Hypothalamus (tissue), 51 donors: ENCODE measurements at regions not wholly inside any gene's neighbourhood (a gene's known extent, or its start where the extent isn't known, plus 50 kb on each side); places are given as distances from the start of the nearest gene placed in this dataset.
"Not testable (repeated sequence)": the region's sequence is repeated elsewhere in the genome, so short reads cannot be mapped to it uniquely, and the experiment has no call there.

ENCODE experiments used
- DNase-seq, 51 donors: peaks; one replicate each; lab custom pipeline; 2025; lab: John Stamatoyannopoulos, UW

- DNase-seq, result no peak
Measured at GRCh38 chr13:62171697-62172096, 756.0 kb upstream of the PCDH20 start.

- no peak for DNase-seq
Measured at GRCh38 chr13:62168891-62169290, 753.2 kb upstream of the PCDH20 start.

DNA sequence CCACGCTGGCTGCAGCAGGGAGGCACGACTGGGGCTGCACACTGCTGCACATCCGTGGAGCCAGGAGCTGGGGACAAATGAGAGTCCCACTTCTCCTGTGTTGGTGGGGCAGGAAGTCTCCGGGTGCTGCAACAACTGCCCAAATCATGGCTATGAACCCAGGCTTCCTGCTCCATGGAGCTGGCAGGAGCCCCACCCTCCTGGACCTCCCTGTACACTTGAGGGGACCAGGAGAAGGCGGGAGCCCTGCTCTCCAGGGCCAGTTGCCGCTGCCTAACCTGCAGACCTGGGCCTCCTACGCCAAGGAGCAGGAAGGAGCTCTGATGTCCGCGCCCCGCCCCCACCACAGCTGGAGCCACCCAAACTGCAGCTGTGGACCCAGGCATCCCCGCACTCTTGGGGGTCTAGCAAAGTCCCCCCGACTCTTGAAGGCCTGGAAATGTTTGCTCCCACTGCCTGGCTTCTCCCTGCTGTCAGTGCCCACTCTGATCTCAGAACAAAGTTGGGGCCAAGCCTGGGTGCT is 752.1 kb upstream of the PCDH20 start:
- no peak for DNase-seq

GRCh38 chr13:62162860-62163259 is 747.2 kb upstream of the PCDH20 start:
- DNase-seq, result no peak

- no peak for DNase-seq
Measured at GRCh38 chr13:62158520-62158919, 742.9 kb upstream of the PCDH20 start.

- DNase-seq, result not testable (repeated sequence)
Measured at GRCh38 chr13:62151724-62152123, 736.1 kb upstream of the PCDH20 start.

GRCh38 chr13:62142048-62142447 is 726.4 kb upstream of the PCDH20 start:
- no peak for DNase-seq

DNA sequence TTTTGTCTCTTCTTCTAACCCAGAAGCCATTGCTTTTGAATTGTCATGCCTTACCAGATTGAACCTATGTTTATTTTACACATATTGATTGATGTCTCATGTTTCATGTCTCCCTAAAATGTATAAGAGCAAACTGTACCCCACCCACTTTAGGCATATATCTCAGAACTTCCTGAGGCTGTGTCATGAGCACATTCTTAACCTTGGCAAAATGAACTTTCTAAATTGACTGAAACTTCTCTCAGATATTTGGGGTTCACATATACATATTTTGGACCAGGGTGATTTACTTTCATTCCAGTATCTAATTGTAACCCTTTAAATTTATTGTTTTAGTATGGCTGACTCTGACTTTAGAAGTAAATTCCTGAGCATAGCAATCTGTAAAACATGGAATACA is 723.9 kb upstream of the PCDH20 start:
- no peak for DNase-seq

- DNase-seq, result no peak
Measured at GRCh38 chr13:62137629-62138405, 722.2 kb upstream of the PCDH20 start.

GRCh38 chr13:62131604-62132003 is 716.0 kb upstream of the PCDH20 start:
- no peak for DNase-seq

DNA sequence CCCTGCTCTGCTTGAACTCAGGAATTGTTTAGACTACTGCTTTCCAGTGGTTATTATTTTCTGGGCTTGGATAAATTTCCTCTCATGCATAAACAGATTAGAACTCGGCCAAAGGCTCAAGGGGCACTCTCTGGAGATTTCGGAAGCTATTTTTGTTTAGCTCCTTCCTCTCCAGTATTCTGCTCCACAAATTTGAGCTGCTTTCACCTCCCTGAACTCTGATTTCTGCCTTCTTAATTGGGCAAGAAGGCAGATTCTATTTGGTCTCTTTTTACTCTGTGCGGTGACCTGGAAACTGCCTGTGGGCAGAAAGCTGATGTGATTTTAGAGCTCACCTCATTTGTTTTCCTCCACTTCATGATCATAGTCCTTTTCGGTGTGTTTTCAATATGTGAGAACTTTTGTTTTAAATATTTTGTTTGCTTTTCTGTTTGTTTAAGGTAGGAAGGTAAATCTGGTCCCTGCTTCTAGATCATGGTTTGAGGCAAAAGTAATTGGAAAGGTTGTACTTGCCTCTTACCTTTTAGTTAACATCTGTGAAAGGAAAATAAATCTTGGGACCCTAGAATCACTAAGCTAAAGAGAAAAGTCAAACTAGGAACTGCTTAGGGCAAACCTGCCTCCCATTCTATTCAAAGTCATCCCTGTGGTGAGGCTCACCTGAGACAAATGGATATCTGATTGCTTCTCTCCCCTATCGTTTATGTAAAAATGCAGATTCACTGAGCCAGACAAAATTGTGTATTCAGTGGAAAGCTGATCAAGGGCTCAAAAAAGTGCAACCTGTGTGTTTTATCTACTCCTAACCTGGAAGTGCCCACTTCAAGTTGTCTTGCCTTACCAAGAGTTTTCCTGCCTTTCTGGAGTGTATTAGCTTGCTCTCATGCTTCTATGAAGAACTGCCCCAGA is 714.7 kb upstream of the PCDH20 start:
- DNase-seq, result no peak

GRCh38 chr13:62129000-62129551 is 713.4 kb upstream of the PCDH20 start:
- DNase-seq, result no peak

GRCh38 chr13:62126400-62126799 is 710.8 kb upstream of the PCDH20 start:
- DNase-seq, result no peak

- DNase-seq, result no peak
Measured at GRCh38 chr13:62125451-62125850, 709.8 kb upstream of the PCDH20 start.

GRCh38 chr13:62123409-62123808 is 707.8 kb upstream of the PCDH20 start:
- no peak for DNase-seq

DNA sequence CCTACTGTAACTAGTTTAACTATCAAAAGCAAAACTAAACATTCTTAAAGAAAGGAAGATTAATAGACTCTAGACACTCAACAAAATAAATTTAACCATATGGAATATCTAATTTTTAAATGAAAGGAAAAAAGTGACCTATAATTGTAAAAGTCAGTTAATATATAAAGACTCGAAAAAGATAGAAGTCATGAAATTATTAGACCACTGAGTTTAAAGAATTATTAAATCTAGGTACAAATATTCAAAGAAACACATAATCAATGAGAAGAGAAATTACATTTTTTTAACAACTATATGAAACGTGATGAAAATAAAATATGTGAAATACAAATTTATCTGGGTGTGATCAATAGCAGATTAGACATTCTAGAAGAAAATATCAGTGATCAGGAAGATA is 706.8 kb upstream of the PCDH20 start:
- DNase-seq, result no peak

DNA sequence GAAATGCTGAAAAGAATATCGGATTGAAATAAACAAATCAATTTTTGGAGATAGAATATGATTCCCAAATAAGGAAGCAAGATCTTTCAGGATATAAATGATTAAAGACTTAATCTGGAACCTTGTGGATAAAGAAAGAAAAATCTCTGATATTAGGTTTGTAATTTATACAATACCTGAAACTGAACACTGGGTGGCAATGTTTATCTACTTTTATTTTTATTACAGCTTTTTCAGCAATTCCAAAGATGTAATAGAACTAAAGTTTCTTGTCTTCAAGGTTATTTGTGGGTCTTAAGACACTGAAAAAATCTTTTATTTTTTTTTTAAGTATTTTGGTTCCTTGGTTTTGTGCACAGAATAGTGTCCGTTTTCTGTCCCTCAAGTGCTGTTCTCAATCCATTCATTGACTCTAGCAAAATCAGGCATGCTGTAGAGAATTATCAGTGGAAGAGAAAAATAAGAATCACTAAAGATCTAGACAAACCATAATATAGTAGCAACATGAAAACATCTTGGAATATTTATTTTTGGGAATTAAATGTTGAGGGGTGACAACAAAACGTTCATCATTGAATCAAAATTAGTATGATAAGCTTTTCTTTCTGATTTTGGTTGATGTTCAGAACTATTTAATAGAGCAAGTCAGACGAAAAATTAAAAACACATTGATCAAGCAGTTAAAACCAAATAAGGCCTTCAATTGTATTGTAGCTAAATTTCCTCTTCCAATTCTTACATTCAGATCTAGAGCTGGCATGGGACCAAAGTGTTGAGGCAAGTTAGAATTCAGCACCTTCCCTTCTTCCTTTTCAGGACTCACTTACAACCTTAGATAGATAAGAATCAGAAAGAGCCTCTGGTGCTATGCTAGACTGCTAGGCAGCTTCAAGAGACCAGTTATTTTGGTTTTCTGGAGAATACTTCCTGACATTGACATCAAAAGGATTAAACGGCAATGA is 704.4 kb upstream of the PCDH20 start:
- DNase-seq, result no peak

GRCh38 chr13:62115831-62116230 is 700.2 kb upstream of the PCDH20 start:
- DNase-seq, result no peak

DNA sequence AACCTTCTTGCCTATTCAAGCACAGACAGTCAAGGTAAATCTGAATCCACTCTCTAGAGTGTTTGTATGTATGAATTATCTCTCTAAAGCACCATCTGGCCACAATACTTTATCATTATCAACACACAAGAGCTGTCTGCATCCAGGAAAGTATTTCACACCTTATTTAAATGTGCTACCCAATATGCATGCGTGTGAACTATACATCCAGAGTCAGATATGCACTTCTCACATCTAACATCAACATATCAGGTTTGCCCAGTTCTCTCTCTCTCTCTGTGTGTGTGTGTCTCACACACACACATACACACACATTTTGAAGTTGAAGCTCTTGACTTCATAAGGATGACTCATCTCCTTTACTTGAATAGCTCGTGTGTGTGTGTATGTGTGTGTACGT is 697.5 kb upstream of the PCDH20 start:
- DNase-seq, result no peak

GRCh38 chr13:62110079-62110478 is 694.4 kb upstream of the PCDH20 start:
- DNase-seq, result no peak
